SH-SY5Y (cell line): ENCODE measurements at regions not wholly inside any gene's neighbourhood (a gene's known extent, or its start where the extent isn't known, plus 50 kb on each side); places are given as distances from the start of the nearest gene placed in this dataset.

Source experiments
- GATA2 ChIP-seq: IDR thresholded peaks from 2 replicates; pipeline ENCODE4 v1.6.1; 2011; ENCODE audit warnings: mild to moderate bottlenecking, low read depth, low read length
- GATA3 ChIP-seq: IDR thresholded peaks from 2 replicates; pipeline ENCODE4 v1.6.1; 2011; ENCODE audit warnings: low read depth, mild to moderate bottlenecking, low read length, moderate library complexity

GRCh38 chr1:23620605-23621004, 61.3 kb upstream of the ID3 start:
- no peak for TF ChIP-seq GATA2
- TF ChIP-seq GATA3 = no peak

- TF ChIP-seq GATA2 (no peak), GATA3 (no peak)
These were observed 60.2 kb upstream of the ID3 start for GRCh38 chr1:23619299-23620188.

DNA sequence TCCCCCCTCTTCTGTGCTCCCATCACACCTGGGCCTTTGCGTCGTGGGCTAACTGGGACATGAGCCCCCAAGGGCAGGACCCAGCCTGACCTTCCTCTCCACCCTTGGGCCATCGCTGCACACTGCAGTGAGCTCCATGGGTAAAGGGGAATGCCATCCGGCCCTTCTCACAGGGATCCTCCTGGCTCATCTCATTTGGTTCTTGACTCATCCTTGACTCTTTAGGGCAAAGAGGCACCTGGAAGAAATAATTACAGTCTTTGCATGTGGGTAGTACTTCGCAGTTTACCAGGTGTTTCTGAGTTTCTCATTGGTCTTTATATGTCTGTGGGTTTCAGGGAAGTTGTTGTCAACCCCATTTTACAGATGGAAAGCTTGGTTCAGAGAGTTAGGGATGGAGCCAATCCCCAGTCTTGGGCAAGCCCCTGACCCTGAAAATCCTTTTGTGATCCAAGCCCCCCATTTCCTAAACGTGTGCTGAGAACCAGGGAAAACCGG, 59.3 kb upstream of the ID3 start:
- TF ChIP-seq GATA2 (no peak), GATA3 (no peak)

- TF ChIP-seq GATA2 = no peak
These were observed 57.8 kb upstream of the ID3 start for GRCh38 chr1:23617084-23617521.

DNA sequence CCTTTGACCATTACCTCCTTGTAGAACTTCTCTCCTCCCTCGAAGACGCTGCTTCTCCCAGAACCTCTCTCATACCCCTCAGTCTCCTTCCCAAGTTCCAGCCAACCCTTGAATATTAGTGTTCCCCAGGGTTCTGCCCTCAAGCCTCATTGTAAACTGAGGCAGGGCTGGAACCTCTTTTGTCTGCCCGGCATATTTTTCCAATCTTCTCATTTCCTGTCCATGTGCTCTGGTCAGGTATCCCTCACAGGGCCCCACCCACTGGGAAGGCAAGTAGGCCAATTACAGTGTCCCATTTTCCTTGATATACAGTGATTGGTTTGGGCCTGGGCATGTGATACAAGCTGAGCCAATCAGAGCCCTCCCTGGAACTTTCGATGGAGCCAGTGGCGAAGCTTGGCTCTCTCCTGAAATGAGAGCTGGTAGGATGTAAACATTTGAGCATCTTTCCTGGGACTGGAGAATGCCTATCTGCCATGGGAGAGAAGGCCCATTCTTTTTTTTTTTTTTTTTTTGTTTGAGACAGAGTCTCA, 57.1 kb upstream of the ID3 start:
- no peak for TF ChIP-seq GATA3
- no peak for TF ChIP-seq GATA2

DNA sequence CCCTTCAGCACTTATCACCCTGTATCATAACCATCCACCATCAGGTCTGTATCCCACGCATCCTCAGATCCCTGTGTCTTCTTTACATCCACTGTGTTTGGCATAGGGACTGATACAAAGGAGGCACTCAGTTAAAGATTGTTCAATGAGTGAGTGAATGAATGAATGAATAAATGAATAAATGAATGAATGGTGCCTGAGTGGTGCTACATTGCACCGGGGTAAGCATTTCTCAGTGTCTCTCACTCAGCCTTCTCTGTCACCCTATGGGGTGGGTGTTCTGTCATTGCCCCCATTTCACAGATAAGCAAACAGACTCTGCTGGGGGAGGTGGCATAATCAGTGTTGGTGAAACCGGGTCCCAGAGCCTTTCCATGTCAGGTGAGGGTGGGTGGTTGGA, 56.6 kb upstream of the ID3 start:
- TF ChIP-seq GATA3 = no peak
- TF ChIP-seq GATA2 = no peak

GRCh38 chr1:23615423-23615822, 56.1 kb upstream of the ID3 start:
- TF ChIP-seq GATA3 (no peak), GATA2 (no peak)

DNA sequence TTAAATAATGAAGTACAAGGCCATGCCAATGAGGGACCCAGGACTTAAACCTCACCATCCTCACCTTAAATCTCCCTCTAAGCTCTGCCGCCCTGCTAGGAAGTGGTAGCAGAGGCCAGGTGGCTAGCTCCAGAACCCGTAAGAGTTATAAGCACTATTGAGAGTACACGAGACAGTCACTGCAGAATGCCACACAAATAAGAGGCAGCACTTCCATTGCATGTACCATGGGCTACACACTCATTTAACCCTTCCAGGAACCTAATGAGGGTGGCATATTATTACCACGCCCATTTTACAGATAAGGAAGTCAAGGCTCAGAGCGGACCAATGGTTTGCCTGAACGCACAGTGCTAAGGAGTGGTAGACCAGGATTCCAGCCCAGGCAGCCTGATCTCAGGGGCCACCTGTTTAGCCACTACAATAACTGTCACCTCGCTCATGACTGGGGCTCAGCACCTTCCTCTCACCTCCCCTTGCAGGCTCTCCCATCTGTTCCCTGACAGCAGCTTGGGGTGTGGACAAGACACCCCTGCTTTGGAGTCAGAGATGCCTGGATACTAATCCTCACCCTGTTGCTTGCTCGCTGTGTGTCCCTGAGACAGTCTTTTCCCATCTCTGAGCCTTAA, 54.8 kb upstream of the ID3 start:
- TF ChIP-seq GATA3 (no peak), GATA2 (no peak)

GRCh38 chr1:23613191-23614031, 54.1 kb upstream of the ID3 start:
- TF ChIP-seq GATA2 (no peak), GATA3 (no peak)

GRCh38 chr1:23611601-23612327, 52.5 kb upstream of the ID3 start:
- TF ChIP-seq GATA2 = no peak
- no peak for TF ChIP-seq GATA3

GRCh38 chr1:23610677-23611076, 51.4 kb upstream of the ID3 start:
- TF ChIP-seq GATA2 = no peak
- no peak for TF ChIP-seq GATA3

DNA sequence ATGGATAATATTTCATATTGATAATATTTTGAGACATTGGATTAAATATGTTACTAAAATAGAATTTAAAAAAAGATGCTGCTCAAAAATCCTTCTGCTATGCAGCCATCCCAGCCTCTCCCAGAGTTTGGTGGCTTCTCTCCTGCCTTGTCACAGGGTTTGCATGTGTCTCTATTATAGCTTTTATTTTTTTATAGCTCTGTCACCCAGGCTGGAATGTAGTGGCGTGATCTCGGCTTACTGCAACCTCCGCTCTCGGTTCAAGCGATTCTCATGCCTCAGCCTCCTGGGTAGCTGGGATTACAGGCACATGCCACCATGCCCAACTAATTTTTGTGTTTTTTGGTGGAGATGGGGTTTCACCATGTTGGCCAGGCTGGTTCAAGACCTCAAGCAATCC, 50.7 kb upstream of the ID3 start:
- no peak for TF ChIP-seq GATA3
- TF ChIP-seq GATA2 = no peak
